ENCODE measurements at regions not wholly inside any gene's neighbourhood (a gene's known extent, or its start where the extent isn't known, plus 50 kb on each side); places are given as distances from the start of the nearest gene placed in this dataset.

GRCh38 chr1:37085393-37085792 lies 51.1 kb upstream of the GRIK3 start:
- Mint-ChIP-seq H3K36me3 (ENCODE audit: low read depth) (no peaks in the 10 kb centered on the region), H3K4me3 (no peak overlapping the region), H3K9me3 (no peaks in the 10 kb centered on the region), H3K27ac (no peak overlapping the region), H3K4me1 (no peaks in the 10 kb centered on the region), H3K27me3 (peaks cover 28% of the 10 kb centered on the region)
- ATAC-seq (replicated peaks) = no peak

GRCh38 chr1:37089750-37090149 lies 55.4 kb upstream of the GRIK3 start:
- Mint-ChIP-seq H3K36me3 (ENCODE audit: low read depth) (no peaks in the 10 kb centered on the region), H3K4me1 (no peaks in the 10 kb centered on the region), H3K27me3 (peaks cover 37% of the 10 kb centered on the region), H3K4me3 (no peak overlapping the region), H3K27ac (no peak overlapping the region), H3K9me3 (no peaks in the 10 kb centered on the region)
- no peak for ATAC-seq (replicated peaks)

- Mint-ChIP-seq H3K4me3 (no peak overlapping the region), H3K9me3 (no peaks in the 10 kb centered on the region), H3K27me3 (peaks cover 33% of the 10 kb centered on the region), H3K4me1 (no peaks in the 10 kb centered on the region), H3K36me3 (ENCODE audit: low read depth) (no peaks in the 10 kb centered on the region), H3K27ac (no peak overlapping the region)
- ATAC-seq (replicated peaks) = no peak
Observed at GRCh38 chr1:37090671-37091070, 56.4 kb upstream of the GRIK3 start.

GRCh38 chr1:37092937-37093336 lies 58.6 kb upstream of the GRIK3 start:
- no peaks in the 10 kb centered on the region for H3K9me3 Mint-ChIP-seq
- no peaks in the 10 kb centered on the region for H3K36me3 Mint-ChIP-seq (ENCODE audit: low read depth)
- H3K4me1 Mint-ChIP-seq = no peaks in the 10 kb centered on the region
- no peak overlapping the region for H3K4me3 Mint-ChIP-seq
- no peak for ATAC-seq (replicated peaks)
- no peak overlapping the region for H3K27ac Mint-ChIP-seq
- H3K27me3 Mint-ChIP-seq = peaks cover 32% of the 10 kb centered on the region

- ATAC-seq (replicated peaks) = no peak
- no peaks in the 10 kb centered on the region for H3K9me3 Mint-ChIP-seq
- H3K4me1 Mint-ChIP-seq = no peaks in the 10 kb centered on the region
- H3K4me3 Mint-ChIP-seq = no peak overlapping the region
- no peak overlapping the region for H3K27ac Mint-ChIP-seq
- no peaks in the 10 kb centered on the region for H3K36me3 Mint-ChIP-seq (ENCODE audit: low read depth)
- peaks cover 32% of the 10 kb centered on the region for H3K27me3 Mint-ChIP-seq
Observed at GRCh38 chr1:37094302-37094701, 60.0 kb upstream of the GRIK3 start.

- H3K4me1 Mint-ChIP-seq = no peaks in the 10 kb centered on the region
- no peak overlapping the region for H3K27ac Mint-ChIP-seq
- ATAC-seq (replicated peaks) = no peak
- H3K27me3 Mint-ChIP-seq = peaks cover 27% of the 10 kb centered on the region
- H3K36me3 Mint-ChIP-seq (ENCODE audit: low read depth) = no peaks in the 10 kb centered on the region
- H3K9me3 Mint-ChIP-seq = no peaks in the 10 kb centered on the region
- no peak overlapping the region for H3K4me3 Mint-ChIP-seq
Observed at GRCh38 chr1:37096523-37096922, 62.2 kb upstream of the GRIK3 start.

- Mint-ChIP-seq H3K9me3 (peaks cover 4% of the 10 kb centered on the region), H3K36me3 (ENCODE audit: low read depth) (no peaks in the 10 kb centered on the region), H3K27me3 (peaks cover 23% of the 10 kb centered on the region), H3K4me1 (no peaks in the 10 kb centered on the region), H3K4me3 (no peak overlapping the region), H3K27ac (no peak overlapping the region)
- ATAC-seq (replicated peaks) = no peak
Observed at GRCh38 chr1:37097731-37098130, 63.4 kb upstream of the GRIK3 start.

- H3K27me3 Mint-ChIP-seq = peaks cover 23% of the 10 kb centered on the region
- no peak overlapping the region for H3K4me3 Mint-ChIP-seq
- H3K27ac Mint-ChIP-seq = no peak overlapping the region
- no peaks in the 10 kb centered on the region for H3K4me1 Mint-ChIP-seq
- H3K9me3 Mint-ChIP-seq = peaks cover 4% of the 10 kb centered on the region
- ATAC-seq (replicated peaks) = no peak
- H3K36me3 Mint-ChIP-seq (ENCODE audit: low read depth) = no peaks in the 10 kb centered on the region
Observed at GRCh38 chr1:37098237-37098636, 63.9 kb upstream of the GRIK3 start.

GRCh38 chr1:37100310-37100709 lies 66.0 kb upstream of the GRIK3 start:
- no peak for ATAC-seq (replicated peaks)
- Mint-ChIP-seq H3K27ac (no peak overlapping the region), H3K27me3 (peaks cover 17% of the 10 kb centered on the region), H3K9me3 (peaks cover 4% of the 10 kb centered on the region), H3K4me3 (no peak overlapping the region), H3K4me1 (no peaks in the 10 kb centered on the region), H3K36me3 (ENCODE audit: low read depth) (no peaks in the 10 kb centered on the region)

- Mint-ChIP-seq H3K4me3 (no peak overlapping the region), H3K27ac (no peak overlapping the region), H3K9me3 (peaks cover 4% of the 10 kb centered on the region), H3K36me3 (ENCODE audit: low read depth) (no peaks in the 10 kb centered on the region), H3K27me3 (peaks cover 17% of the 10 kb centered on the region), H3K4me1 (no peaks in the 10 kb centered on the region)
- ATAC-seq (replicated peaks) = no peak
Observed at GRCh38 chr1:37102656-37103382, 68.5 kb upstream of the GRIK3 start.

- H3K27ac Mint-ChIP-seq = no peak overlapping the region
- peaks cover 4% of the 10 kb centered on the region for H3K9me3 Mint-ChIP-seq
- peaks cover 23% of the 10 kb centered on the region for H3K27me3 Mint-ChIP-seq
- no peak for ATAC-seq (replicated peaks)
- no peaks in the 10 kb centered on the region for H3K36me3 Mint-ChIP-seq (ENCODE audit: low read depth)
- no peaks in the 10 kb centered on the region for H3K4me1 Mint-ChIP-seq
- no peak overlapping the region for H3K4me3 Mint-ChIP-seq
Observed at GRCh38 chr1:37105911-37106310, 71.6 kb upstream of the GRIK3 start.

- peaks cover 4% of the 10 kb centered on the region for H3K9me3 Mint-ChIP-seq
- ATAC-seq (replicated peaks) = no peak
- H3K36me3 Mint-ChIP-seq (ENCODE audit: low read depth) = no peaks in the 10 kb centered on the region
- H3K4me1 Mint-ChIP-seq = no peaks in the 10 kb centered on the region
- peaks cover 19% of the 10 kb centered on the region for H3K27me3 Mint-ChIP-seq
- H3K27ac Mint-ChIP-seq = no peak overlapping the region
- no peak overlapping the region for H3K4me3 Mint-ChIP-seq
Observed at GRCh38 chr1:37107153-37107907, 73.0 kb upstream of the GRIK3 start.

GRCh38 chr1:37108596-37109188 lies 74.4 kb upstream of the GRIK3 start:
- Mint-ChIP-seq H3K36me3 (ENCODE audit: low read depth) (no peaks in the 10 kb centered on the region), H3K4me1 (no peaks in the 10 kb centered on the region)

GRCh38 chr1:37112430-37112829 lies 78.1 kb upstream of the GRIK3 start:
- H3K9me3 Mint-ChIP-seq = no peaks in the 10 kb centered on the region
- no peaks in the 10 kb centered on the region for H3K4me1 Mint-ChIP-seq
- H3K36me3 Mint-ChIP-seq (ENCODE audit: low read depth) = no peaks in the 10 kb centered on the region
- no peak for ATAC-seq (replicated peaks)
- H3K27me3 Mint-ChIP-seq = peaks cover 9% of the 10 kb centered on the region
- no peak overlapping the region for H3K27ac Mint-ChIP-seq
- no peak overlapping the region for H3K4me3 Mint-ChIP-seq

More at GRCh38 chr1:37108596-37109188, 74.4 kb upstream of the GRIK3 start:
- Mint-ChIP-seq H3K9me3 (no peaks in the 10 kb centered on the region), H3K27ac (no peak overlapping the region), H3K4me3 (no peak overlapping the region), H3K27me3 (peaks cover 11% of the 10 kb centered on the region)
- ATAC-seq (replicated peaks) = no peak

Data from activated T-helper 17 cell treated with anti-CD3 and anti-CD28 coated beads, Interleukin-2, amount 50 U/mL, for 72 hours (primary cell).